Vagina (tissue), 2 donors: ENCODE measurements at regions not wholly inside any gene's neighbourhood (a gene's known extent, or its start where the extent isn't known, plus 50 kb on each side); places are given as distances from the start of the nearest gene placed in this dataset.

ENCODE experiments used
- DNase-seq, 2 donors: peaks; one replicate each; pipeline ENCODE4 v3.0.0-alpha.2; 2017; ENCODE audit errors: extremely low spot score in 2 of 2
- H3K27ac ChIP-seq: fragments of 200-600 bp; sonication (generic); one replicate; pipeline ENCODE4 v1.5.1; 2019
- H3K27me3 ChIP-seq: fragments of 200-600 bp; sonication (generic); one replicate; pipeline ENCODE4 v1.5.1; 2019
- H3K36me3 ChIP-seq, 2 donors: fragments of 200-600 bp; sonication (generic); one replicate each; pipeline ENCODE4 v1.5.1; 2017 to 2019
- H3K4me1 ChIP-seq: fragments of 200-600 bp; sonication (generic); one replicate; pipeline ENCODE4 v1.5.1; 2019
- H3K4me3 ChIP-seq, 2 donors: fragments of 200-600 bp; sonication (generic); 1 replicate in 1 of 2; 2 replicates in 1 of 2; pipeline ENCODE4 v1.5.1; 2016 to 2019
- H3K9me3 ChIP-seq: fragments of 200-600 bp; sonication (generic); one replicate; pipeline ENCODE4 v1.5.1; 2019
- CTCF ChIP-seq, 3 experiments: fragments of 450-650 bp in 2 of 3; fragments of 200-600 bp in 1 of 3; sonication (generic) in 1 of 3; IDR thresholded peaks; one replicate each; pipeline ENCODE4 v1.5.1; 2017 to 2019; ENCODE audit warnings: antibody characterized with exemption in 3 of 3, mild to moderate bottlenecking in 2 of 3, moderate library complexity in 2 of 3
- POLR2A ChIP-seq, 2 donors: fragments of 450-650 bp; IDR thresholded peaks; one replicate each; pipeline ENCODE4 v1.6.1; 2017; ENCODE audit warnings: antibody characterized with exemption in 2 of 2, mild to moderate bottlenecking in 2 of 2, moderate library complexity in 2 of 2
- POLR2AphosphoS5 ChIP-seq, 2 donors: sonication (generic); formaldehyde crosslinking; IDR thresholded peaks; one replicate each; pipeline ENCODE4 v1.9.0; 2017; ENCODE audit warnings: antibody characterized with exemption in 2 of 2, mild to moderate bottlenecking in 2 of 2, low read depth in 1 of 2; ENCODE audit not compliant: insufficient read depth in 1 of 2
- intact Hi-C: fragments of 100-400 bp; cut with DNase I; formaldehyde crosslinking; loops from one replicate; pipeline ENCODE4 v1.15.1; 2023

- DNase-seq, result no peak
- Histone ChIP-seq H3K4me3 (no peak overlapping the region), H3K9me3 (no peaks in the 10 kb centered on the region), H3K27ac (no peak overlapping the region), H3K4me1 (no peaks in the 10 kb centered on the region), H3K27me3 (no peaks in the 10 kb centered on the region), H3K36me3 (no peaks in the 10 kb centered on the region)
- TF ChIP-seq POLR2AphosphoS5 (IDR thresholded peaks at IDR 0.05; ENCODE audit: insufficient read depth in 1 of 2, low read depth in 1 of 2) (no peak), POLR2A (IDR thresholded peaks at IDR 0.05) (no peak), CTCF (IDR thresholded peaks at IDR 0.05) (no peak)
- intact Hi-C loops, result no loop called here
These were observed 415.5 kb upstream of the OPRM1 start for GRCh38 chr6:153623496-153623895.

DNA sequence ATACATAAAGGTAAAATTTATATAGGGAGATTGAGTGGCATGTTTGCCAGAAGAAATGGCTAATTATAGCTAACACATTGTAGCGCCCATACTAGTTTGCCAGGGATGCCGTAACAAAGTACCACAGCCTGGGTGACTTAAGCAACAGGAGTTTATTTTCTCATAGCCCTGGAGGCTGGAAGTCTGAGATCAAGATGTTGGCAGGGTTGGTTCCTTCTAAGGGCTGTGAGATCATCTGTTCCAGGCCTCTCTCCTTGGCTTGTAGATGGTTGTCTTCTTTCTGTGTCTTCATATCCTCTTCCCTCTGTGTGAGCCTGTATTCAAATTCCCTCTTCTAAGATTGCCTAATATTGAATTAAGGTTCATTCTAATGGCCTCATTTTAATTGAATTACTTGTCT is 417.5 kb upstream of the OPRM1 start:
- intact Hi-C loops, result no loop called here
- no peak for DNase-seq
- H3K27ac ChIP-seq, result no peak overlapping the region

DNA sequence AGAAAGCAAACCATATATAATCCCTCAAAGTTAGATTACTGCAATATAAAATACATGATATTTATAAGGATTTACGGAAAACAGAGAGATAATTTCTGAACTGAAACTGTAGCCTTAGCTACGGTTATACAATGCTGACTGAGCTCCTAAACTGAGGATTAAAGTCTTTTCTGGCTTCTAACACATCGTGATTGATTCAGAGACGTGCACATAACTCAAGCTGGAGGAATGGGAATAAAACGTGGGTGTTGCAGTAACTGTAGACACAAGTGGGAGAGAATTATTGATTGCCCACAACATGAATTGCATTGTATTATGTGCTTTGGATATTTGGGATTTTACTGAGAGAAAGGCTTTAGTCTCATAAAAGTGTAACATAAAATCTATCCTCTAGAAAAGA is 418.0 kb upstream of the OPRM1 start:
- no peaks in the 10 kb centered on the region for H3K36me3 ChIP-seq
- no peaks in the 10 kb centered on the region for H3K27me3 ChIP-seq
- no peaks in the 10 kb centered on the region for H3K9me3 ChIP-seq
- no peak for DNase-seq
- no peak overlapping the region for H3K27ac ChIP-seq
- no peak overlapping the region for H3K4me3 ChIP-seq
- no peaks in the 10 kb centered on the region for H3K4me1 ChIP-seq
- intact Hi-C loops, result no loop called here
- no peak for TF ChIP-seq POLR2AphosphoS5 (IDR thresholded peaks at IDR 0.05; ENCODE audit: insufficient read depth in 1 of 2, low read depth in 1 of 2)
- no peak for TF ChIP-seq CTCF (IDR thresholded peaks at IDR 0.05)
- TF ChIP-seq POLR2A (IDR thresholded peaks at IDR 0.05), result no peak

More for the DNA sequence above, 417.5 kb upstream of the OPRM1 start:
- Histone ChIP-seq H3K4me3 (no peak overlapping the region), H3K9me3 (no peaks in the 10 kb centered on the region), H3K4me1 (no peaks in the 10 kb centered on the region), H3K36me3 (no peaks in the 10 kb centered on the region), H3K27me3 (no peaks in the 10 kb centered on the region)
- no peak for TF ChIP-seq CTCF (IDR thresholded peaks at IDR 0.05)
- TF ChIP-seq POLR2A (IDR thresholded peaks at IDR 0.05), result no peak
- TF ChIP-seq POLR2AphosphoS5 (IDR thresholded peaks at IDR 0.05; ENCODE audit: insufficient read depth in 1 of 2, low read depth in 1 of 2), result no peak

DNA sequence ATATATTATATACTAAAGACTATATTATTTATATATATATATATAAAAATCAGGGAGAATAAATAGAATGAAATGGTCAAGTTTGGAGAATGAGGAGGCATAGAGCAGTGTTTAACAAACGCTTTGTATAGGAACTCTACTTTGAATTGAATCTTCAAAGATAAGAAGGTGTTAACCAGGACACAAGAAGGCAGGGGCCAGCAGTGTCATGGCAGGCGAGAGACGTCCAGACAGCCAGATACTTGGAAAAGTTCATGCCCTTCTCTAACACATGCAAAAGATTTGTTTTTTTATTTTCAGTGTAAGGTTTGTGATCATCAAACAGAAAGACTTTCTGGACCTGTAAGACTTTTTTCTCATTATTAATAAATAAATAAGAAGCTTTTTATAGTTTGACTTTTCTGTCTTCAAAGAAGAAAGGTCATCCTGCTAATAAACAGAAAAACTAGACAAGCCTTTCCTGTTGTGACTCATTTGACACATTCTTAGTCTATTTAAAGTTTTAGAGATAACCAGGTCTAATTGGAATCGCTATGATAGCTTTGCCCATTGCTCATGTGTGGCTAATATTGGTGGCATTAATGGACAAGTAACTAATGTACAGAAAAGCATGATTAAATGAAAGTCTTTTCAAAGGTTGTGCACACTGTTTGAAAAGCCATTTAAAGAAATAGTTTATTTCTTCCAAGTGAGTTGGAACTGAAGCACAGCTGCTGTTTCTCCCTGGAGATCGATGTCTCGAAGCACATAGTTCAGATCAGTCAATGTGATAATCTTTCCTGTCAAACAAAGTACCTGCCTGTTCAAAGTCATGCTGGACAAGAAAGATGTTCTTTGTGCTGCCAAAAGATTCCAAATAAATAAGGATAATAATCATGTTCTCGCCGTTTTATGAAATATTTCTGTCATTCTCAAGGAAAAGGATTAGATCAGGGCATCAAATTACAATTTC is 420.4 kb upstream of the OPRM1 start:
- Histone ChIP-seq H3K4me1 (no peaks in the 10 kb centered on the region), H3K27me3 (no peaks in the 10 kb centered on the region), H3K36me3 (no peaks in the 10 kb centered on the region), H3K4me3 (no peak overlapping the region), H3K27ac (no peak overlapping the region), H3K9me3 (no peaks in the 10 kb centered on the region)
- intact Hi-C loops, result no loop called here
- no peak for DNase-seq
- TF ChIP-seq POLR2A (IDR thresholded peaks at IDR 0.05), result no peak
- no peak for TF ChIP-seq POLR2AphosphoS5 (IDR thresholded peaks at IDR 0.05; ENCODE audit: insufficient read depth in 1 of 2, low read depth in 1 of 2)
- no peak for TF ChIP-seq CTCF (IDR thresholded peaks at IDR 0.05)

GRCh38 chr6:153616506-153616905 is 422.5 kb upstream of the OPRM1 start:
- no peak for TF ChIP-seq POLR2A (IDR thresholded peaks at IDR 0.05)
- TF ChIP-seq POLR2AphosphoS5 (IDR thresholded peaks at IDR 0.05; ENCODE audit: insufficient read depth in 1 of 2, low read depth in 1 of 2), result no peak
- no peak for TF ChIP-seq CTCF (IDR thresholded peaks at IDR 0.05)
- intact Hi-C loops, result no loop called here

More at GRCh38 chr6:153616506-153616905, 422.5 kb upstream of the OPRM1 start:
- DNase-seq, result no peak
- no peaks in the 10 kb centered on the region for H3K4me1 ChIP-seq
- no peak overlapping the region for H3K4me3 ChIP-seq
- H3K36me3 ChIP-seq, result no peaks in the 10 kb centered on the region
- no peaks in the 10 kb centered on the region for H3K9me3 ChIP-seq
- H3K27ac ChIP-seq, result no peak overlapping the region
- no peaks in the 10 kb centered on the region for H3K27me3 ChIP-seq
